ENCODE measurements at regions not wholly inside any gene's neighbourhood (a gene's known extent, or its start where the extent isn't known, plus 50 kb on each side); places are given as distances from the start of the nearest gene placed in this dataset.

- Histone ChIP-seq H3K36me3 (replicated peaks in 1 of 2) (no peaks in the 10 kb centered on the region), H3K9me3 (replicated peaks in 1 of 3) (no peaks in the 10 kb centered on the region), H3K27me3 (no peaks in the 10 kb centered on the region), H3K4me3 (no peak overlapping the region), H3K27ac (no peak overlapping the region), H3K4me1 (replicated peaks in 1 of 2) (no peaks in the 10 kb centered on the region)
- 67 to 90% (median 77%) methylated on average over 3 of the region's 3 CpGs for WGBS, 4 donors
- intact Hi-C loops (cut with DNase I), result no loop called here
- no peak for DNase-seq
- TF ChIP-seq POLR2A (IDR thresholded peaks at IDR 0.05) (no peak), CTCF (IDR thresholded peaks at IDR 0.05) (no peak)
These were observed 451.7 kb upstream of the ARHGEF26 start for GRCh38 chr3:153669527-153669926.

- no peak for DNase-seq
- intact Hi-C loops (cut with DNase I), result no loop called here
- Histone ChIP-seq H3K4me1 (replicated peaks in 1 of 2) (no peaks in the 10 kb centered on the region), H3K36me3 (replicated peaks in 1 of 2) (no peaks in the 10 kb centered on the region), H3K9me3 (replicated peaks in 1 of 3) (no peaks in the 10 kb centered on the region), H3K27ac (no peak overlapping the region), H3K4me3 (no peak overlapping the region), H3K27me3 (no peaks in the 10 kb centered on the region)
- WGBS, 4 donors, result 48 to 72% (median 62%) methylated on average over 3 of the region's 3 CpGs
- TF ChIP-seq POLR2A (IDR thresholded peaks at IDR 0.05) (no peak), CTCF (IDR thresholded peaks at IDR 0.05) (no peak)
These were observed 450.6 kb upstream of the ARHGEF26 start for GRCh38 chr3:153670577-153670976.

DNA sequence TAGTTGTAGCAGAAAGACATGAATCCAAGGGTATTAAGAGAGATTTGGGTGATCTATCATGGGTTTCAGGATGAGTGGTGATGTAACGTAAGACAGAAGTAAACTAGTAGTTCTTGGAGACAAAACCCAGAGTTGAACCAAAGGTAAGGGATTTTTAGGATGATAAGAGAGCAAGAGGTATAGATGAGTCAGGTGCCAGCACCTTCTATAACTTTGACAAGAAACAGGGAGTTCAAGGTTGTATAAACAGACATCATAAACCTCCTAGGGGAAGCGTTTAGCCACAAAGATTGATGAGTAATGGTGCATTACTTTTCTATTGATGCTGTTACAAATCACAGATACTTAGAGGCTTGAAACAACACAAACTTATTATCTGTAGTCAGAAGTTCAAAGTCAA lies 447.3 kb upstream of the ARHGEF26 start:
- TF ChIP-seq CTCF (IDR thresholded peaks at IDR 0.05) (no peak), POLR2A (IDR thresholded peaks at IDR 0.05) (no peak)
- H3K27me3 ChIP-seq, result no peaks in the 10 kb centered on the region
- no peak for DNase-seq
- intact Hi-C loops (cut with DNase I), result no loop called here
- H3K4me3 ChIP-seq, result no peak overlapping the region
- no peaks in the 10 kb centered on the region for H3K9me3 ChIP-seq (replicated peaks in 1 of 3)
- 51 to 67% (median 56%) methylated on average over 2 of the region's 2 CpGs for WGBS, 4 donors
- H3K36me3 ChIP-seq (replicated peaks in 1 of 2), result no peaks in the 10 kb centered on the region
- H3K27ac ChIP-seq, result no peak overlapping the region
- H3K4me1 ChIP-seq (replicated peaks in 1 of 2), result no peaks in the 10 kb centered on the region

GRCh38 chr3:153679714-153680113 lies 441.5 kb upstream of the ARHGEF26 start:
- TF ChIP-seq CTCF (IDR thresholded peaks at IDR 0.05) (no peak), POLR2A (IDR thresholded peaks at IDR 0.05) (no peak)
- Histone ChIP-seq H3K4me1 (replicated peaks in 1 of 2) (no peaks in the 10 kb centered on the region), H3K36me3 (replicated peaks in 1 of 2) (no peaks in the 10 kb centered on the region), H3K9me3 (replicated peaks in 1 of 3) (no peaks in the 10 kb centered on the region), H3K27ac (no peak overlapping the region), H3K27me3 (no peaks in the 10 kb centered on the region), H3K4me3 (no peak overlapping the region)
- intact Hi-C loops (cut with DNase I), result no loop called here
- DNase-seq, result no peak

Measured in adrenal gland (tissue), 9 donors.